Tongue (tissue), 1 donor: ENCODE measurements at regions not wholly inside any gene's neighbourhood (a gene's known extent, or its start where the extent isn't known, plus 50 kb on each side); places are given as distances from the start of the nearest gene placed in this dataset.
"Not testable (repeated sequence)": the region's sequence is repeated elsewhere in the genome, so short reads cannot be mapped to it uniquely, and the experiment has no call there.

ENCODE experiments used
- DNase-seq: peaks from one replicate; pipeline ENCODE4 v3.0.0-alpha.2; 2015

DNA sequence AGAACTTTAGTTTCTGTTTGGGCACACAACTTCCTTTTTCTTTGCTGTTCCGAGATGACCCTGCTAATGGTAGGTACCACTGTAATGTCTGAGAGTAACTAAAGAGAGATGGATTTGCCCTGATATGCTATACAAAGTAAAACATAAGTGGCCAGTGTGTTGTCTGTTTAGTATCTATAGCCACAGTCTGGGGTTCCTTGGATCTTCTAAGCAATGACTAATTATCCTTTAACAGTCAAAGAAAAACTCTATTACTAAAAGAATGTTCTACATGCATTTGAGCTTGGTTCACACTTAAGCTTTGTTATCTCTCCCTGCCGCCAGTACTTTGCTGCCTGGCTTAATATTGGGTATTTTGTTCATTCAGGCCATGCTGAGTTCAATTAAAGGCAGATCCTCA is 1051.9 kb upstream of the FLRT2 start:
- DNase-seq: no peak

DNA sequence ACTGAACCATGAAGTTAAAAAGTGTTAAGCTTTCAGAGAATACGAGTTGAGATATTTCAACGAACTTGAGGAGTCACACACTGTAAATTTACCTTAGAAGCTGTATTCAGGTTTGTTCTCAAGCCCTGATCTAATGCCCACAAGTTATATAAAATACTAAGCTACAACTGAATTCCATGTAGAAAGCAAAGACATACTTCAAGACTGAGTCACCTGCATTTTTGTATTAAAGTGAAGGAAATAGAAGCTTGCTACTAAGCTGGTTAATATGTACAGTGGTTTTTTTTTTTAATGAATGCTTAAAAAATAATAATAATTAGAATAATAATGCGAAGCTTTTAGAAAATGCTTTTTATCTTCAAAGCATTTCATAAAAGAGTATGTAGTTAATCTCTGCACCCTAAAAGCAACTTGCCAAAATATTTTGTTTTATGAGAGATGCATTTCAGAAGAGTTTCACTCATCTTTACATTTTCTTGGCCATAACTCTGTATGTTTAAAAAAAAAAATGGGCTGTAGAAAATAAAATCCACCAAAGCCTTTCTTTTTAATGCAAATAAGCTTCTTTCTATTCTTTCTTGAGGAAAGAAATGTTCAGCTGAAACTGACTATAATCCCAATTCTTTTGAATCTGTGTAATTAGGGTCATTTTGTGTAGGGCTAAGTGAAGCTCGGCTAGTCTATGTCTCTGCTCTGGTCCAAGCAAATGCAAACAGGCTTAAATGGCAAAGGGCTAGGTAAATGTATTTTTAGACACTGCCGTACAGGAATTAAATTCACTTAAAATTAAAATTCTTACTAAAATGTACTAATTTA is 1047.5 kb upstream of the FLRT2 start:
- no peak for DNase-seq

DNA sequence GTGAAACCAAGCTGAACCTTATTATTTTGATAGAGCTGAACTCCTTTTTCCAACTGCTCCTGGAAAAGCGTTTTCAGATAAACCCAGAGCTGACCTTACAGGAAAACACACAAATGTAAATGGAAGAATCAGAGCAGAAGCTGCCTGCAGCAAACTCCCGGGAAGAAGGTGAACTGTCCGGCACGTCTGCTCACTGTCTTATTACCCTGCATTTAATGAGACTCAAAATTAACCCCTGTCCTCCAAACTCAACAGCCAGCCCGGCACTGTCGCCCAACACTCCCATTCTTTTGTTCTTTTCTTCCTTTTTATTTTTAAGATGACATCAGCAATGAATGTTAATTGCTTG is 1046.9 kb upstream of the FLRT2 start:
- DNase-seq: no peak

DNA sequence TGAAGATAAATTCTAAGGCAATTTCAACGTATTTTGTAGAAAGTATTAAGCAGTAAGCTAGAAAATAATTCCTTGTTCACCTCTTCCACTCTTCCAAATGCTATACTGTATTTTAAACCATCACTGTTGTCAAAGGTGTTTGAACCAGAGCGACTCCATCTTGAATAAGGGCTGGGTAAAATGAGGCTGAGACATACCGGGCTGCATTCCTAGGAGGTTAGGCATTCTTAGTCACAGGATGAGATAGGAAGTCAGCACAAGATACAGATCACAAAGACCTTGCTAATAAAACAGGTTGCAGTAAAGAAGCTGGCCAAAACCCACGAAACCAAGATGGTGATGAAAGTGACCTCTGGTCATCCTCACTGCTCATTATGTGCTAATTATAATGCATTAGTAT is 1045.7 kb upstream of the FLRT2 start:
- DNase-seq: not testable (repeated sequence)

DNA sequence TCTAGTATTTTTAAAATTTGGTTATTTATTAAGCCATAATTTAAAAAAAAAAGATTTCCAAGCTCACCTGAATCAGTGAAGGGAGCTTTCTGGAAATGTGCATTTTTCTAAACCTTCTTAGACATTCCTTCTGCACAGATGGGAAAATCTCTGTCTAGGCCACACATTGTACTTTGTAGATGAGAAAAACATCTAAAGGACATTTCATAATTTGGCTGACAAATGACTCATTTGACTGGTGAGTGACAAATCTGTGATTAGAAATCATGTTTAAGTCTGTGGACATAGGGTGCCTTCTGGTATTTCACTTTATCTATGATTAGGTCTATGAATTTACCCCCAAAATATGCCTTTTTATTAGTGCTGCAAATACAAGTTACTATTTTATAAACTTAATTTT is 1044.9 kb upstream of the FLRT2 start:
- no peak for DNase-seq

- DNase-seq: no peak
Measured at GRCh38 chr14:84490081-84490480, 1039.9 kb upstream of the FLRT2 start.

GRCh38 chr14:84492685-84493084 is 1037.3 kb upstream of the FLRT2 start:
- DNase-seq: no peak

DNA sequence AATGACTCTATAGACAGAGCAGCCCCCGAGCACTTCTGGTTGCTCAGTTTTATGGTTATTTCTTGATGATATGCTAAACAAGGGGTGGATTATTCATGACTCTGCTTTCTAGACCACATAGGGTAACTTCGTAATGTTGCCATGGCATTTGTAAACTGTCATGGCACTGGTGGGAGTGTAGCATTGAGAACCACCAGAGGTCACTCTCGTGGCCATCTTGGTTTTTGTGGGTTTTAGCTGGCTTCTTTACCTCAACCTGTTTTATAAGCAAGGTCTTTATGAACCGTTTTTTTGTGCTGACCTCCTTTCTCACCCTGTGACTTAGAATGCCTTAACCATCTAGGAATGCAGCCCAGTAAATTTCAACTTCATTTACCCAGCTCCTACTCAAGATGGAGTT is 1036.2 kb upstream of the FLRT2 start:
- DNase-seq: no peak

GRCh38 chr14:84496677-84497076 is 1033.3 kb upstream of the FLRT2 start:
- no peak for DNase-seq

DNA sequence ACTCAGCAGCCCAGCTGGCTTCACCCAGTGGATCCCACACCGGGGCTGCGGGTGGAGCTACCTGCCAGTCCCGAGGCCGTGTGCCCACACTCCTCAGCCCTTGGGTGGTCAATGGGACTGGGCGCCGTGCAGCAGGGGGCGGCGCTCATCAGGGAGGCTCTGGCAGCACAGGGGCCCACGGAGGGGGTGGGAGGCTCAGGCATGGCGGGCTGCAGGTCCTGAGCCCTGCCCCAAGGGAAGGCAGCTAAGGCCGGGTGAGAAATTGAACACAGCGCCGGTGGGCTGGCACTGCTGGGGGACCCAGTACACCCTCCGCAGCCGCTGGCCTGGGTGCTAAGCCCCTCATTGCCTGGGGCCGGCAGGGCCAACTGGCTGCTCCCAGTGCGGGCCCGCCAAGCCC is 1017.1 kb upstream of the FLRT2 start:
- not testable (repeated sequence) for DNase-seq

DNA sequence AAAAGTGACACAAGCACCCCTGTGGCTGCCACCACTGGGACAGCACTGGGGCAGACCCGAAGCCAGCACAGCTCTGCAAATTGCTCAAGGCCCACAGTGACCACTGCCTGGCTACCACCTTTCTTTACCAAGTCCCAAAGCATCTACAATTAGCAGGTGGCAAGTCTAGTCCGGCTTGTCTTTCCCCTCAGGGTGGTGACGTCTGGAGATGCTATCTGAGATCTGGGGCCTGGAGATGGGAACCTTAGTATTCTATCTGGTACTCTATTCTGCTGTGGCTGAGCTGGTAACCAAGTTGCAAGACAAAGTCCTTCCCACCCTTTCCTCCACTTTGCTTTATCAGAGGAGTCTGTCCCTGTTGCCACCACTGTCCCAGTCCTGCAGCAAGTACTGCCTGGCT is 1010.1 kb upstream of the FLRT2 start:
- no peak for DNase-seq

- DNase-seq: no peak
Measured at GRCh38 chr14:84520711-84521338, 1009.1 kb upstream of the FLRT2 start.

DNA sequence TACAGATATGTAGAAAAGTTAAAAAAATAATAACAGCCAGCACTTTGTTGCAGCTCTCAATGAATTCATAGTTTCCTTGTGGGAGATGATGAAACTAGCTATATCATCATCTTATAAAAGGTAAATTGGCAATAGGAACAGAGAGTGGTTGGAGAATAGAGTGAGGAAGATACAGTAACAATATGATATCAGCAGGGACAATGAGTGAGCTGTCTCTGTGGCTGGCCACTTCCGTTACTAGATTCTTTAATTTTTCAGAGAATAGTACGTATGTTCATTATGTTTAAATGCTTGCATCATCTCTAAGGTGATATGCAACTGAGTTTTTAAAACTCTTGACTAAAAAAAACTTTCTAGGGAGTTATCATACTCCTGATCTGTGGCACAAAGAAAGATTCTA is 1006.2 kb upstream of the FLRT2 start:
- no peak for DNase-seq

DNA sequence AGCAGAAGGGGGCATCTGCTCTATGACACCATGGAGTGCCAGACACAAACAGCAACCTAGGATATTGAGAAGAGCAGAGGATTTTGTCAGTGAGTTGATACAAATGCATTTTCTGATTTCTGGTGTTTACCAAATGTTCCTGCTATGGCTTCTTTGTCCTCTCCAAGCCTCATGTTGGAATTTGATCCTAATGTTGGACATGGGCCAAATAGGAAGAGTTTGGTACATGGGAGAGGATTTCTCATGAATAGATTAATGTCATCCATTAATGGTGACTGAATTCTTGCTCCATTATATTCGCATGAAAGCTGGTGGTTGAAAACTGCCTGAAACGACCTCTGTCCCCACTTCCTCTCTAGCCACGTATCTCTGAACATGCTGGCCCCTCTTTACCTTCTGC is 1002.2 kb upstream of the FLRT2 start:
- DNase-seq: peak; percentile 5

DNA sequence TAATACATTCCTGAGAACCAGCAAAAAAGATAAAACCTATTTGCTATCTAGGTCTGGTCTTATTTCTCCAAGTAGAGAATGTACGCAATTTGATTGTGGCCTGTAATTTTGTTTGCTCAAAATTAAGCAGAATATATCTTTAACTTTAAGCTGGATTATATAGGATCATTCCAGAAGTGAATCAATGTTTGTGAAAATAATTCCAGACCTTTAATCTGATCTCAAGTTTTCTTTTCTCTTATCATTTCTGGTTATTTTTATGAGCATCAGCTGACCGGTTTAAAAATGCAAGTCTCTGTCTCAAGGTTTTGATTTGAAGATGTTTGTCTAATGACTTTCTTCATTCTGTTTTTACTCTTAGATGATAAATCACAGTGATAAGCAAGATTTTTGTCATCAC is 997.9 kb upstream of the FLRT2 start:
- no peak for DNase-seq

GRCh38 chr14:84533181-84533725 is 996.7 kb upstream of the FLRT2 start:
- DNase-seq: peak; percentile 24

DNA sequence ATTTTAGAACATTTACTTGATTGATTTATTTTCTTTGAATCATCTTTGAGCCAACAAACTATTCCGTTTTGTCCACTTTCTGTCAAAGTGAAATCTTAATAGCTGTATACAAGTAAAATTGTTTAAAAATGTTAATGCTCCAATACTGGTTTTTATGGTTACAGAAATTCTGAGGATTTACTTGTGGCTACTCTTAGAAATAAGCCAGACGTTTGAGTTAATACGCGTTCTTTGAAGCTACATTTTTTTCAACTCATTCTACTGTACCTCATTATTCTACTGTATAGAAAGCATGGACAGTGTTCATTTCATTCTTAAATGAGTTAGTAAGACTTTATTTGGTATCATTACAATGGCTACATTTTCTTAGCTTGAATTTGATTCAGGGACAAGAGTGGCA is 996.2 kb upstream of the FLRT2 start:
- DNase-seq: no peak

GRCh38 chr14:84535484-84535883 is 994.5 kb upstream of the FLRT2 start:
- DNase-seq: no peak

DNA sequence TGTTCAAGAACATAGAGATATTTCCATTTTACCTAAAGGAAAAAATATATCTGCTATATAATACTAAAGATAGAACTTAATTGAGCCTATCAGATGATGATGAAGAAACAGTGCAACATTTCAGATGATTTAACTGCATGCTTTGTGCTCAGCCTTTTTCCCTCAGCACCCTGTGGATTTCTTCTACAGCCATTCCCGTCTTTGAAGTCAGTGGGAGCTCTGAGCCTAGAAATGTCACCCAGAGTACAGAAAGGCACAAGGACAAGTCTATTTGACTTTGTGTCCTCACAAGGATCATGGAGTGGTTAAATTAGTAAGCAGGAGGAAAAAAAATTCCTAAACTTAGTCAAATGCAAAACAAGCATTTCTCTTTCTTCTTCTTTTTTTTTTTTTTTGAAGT is 994.0 kb upstream of the FLRT2 start:
- no peak for DNase-seq

- no peak for DNase-seq
Measured at GRCh38 chr14:84541018-84541417, 988.9 kb upstream of the FLRT2 start.

GRCh38 chr14:84543859-84544258 is 986.1 kb upstream of the FLRT2 start:
- DNase-seq: no peak

DNA sequence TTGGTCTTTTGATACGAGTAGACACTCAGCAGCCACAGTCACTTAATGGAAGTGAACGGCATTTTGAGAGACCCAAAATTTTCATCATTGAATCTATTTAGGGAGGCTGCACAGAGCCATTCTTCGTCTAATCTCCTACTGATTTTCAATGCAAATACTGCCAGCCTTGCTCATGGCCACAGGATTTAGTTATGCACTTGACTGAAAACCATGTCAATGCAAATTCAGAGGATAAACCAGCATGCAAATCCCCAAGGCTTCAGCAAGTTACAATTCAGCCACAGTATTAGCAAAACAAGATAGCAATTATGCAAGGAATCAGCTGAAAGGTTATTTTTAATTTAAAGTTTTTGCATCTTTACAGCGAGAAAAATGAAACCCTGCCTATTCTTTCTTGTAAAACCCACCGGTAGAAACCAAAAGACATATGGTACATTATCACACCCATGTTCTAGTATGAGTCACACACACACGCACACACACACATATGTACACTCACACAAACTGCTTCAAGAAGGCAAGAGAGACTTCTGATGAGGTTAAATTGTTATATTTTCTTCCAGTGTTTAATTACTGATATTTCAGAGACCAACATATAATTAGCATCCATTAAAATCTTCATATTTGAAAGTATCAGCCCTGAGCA is 985.3 kb upstream of the FLRT2 start:
- DNase-seq: peak; percentile 19

DNA sequence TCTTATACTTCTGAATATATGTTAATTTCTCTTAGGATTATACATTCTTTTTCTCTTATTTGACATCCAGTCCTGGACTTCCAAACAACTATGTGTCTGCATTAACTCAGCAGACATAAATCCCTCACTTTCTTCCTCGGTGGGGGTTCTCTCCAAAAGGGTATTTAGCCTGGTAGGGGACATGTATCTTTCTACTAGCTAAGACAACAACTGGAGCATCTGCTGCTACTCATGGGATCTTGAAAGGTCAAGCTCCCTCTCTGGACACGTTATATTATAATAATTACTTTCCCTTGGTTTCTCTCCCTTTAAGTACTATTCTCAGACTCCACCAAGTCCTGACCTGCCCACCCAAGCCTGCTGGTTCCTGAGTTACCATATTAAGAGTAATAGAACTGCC is 983.7 kb upstream of the FLRT2 start:
- no peak for DNase-seq

- DNase-seq: no peak
Measured at GRCh38 chr14:84554136-84554535, 975.8 kb upstream of the FLRT2 start.
